ENCODE measurements at regions not wholly inside any gene's neighbourhood (a gene's known extent, or its start where the extent isn't known, plus 50 kb on each side); places are given as distances from the start of the nearest gene placed in this dataset.

GRCh38 chr5:166401391-166401790 lies 1890.1 kb upstream of the WWC1 start:
- no peak overlapping the region for H3K4me3 ChIP-seq (ENCODE audit: low read length)
- TF ChIP-seq, protein P1, sequence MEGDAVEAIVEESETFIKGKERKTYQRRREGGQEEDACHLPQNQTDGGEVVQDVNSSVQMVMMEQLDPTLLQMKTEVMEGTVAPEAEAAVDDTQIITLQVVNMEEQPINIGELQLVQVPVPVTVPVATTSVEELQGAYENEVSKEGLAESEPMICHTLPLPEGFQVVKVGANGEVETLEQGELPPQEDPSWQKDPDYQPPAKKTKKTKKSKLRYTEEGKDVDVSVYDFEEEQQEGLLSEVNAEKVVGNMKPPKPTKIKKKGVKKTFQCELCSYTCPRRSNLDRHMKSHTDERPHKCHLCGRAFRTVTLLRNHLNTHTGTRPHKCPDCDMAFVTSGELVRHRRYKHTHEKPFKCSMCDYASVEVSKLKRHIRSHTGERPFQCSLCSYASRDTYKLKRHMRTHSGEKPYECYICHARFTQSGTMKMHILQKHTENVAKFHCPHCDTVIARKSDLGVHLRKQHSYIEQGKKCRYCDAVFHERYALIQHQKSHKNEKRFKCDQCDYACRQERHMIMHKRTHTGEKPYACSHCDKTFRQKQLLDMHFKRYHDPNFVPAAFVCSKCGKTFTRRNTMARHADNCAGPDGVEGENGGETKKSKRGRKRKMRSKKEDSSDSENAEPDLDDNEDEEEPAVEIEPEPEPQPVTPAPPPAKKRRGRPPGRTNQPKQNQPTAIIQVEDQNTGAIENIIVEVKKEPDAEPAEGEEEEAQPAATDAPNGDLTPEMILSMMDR (IDR thresholded peaks at IDR 0.05; ENCODE audit: insufficient read depth, low read depth, low read length, missing control alignments) = no peak
- no peak for DNase-seq (ENCODE audit: low read depth)

DNA sequence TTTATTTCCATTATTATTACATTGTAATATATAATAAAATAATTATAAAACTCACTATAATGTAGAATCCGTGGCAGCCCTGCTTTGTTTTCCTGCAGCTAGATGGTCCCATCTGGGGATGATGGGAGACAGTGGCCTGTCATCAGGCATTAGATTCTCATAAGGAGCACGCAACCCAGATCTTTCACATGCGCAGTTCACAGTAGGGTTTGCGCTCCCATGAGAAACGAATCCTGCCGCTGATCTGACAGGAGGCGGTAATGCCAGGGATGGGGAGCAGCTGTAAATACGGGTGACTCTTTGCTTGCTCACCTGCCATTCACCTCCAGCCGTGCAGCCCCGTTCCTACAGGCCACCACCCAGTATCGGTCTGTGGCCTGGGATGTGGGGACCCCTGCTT lies 1879.3 kb upstream of the WWC1 start:
- H3K4me3 ChIP-seq (ENCODE audit: low read length) = no peak overlapping the region
- TF ChIP-seq, protein P1 (IDR thresholded peaks at IDR 0.05; ENCODE audit: insufficient read depth, low read depth, low read length, missing control alignments) = no peak
- DNase-seq (ENCODE audit: low read depth) = no peak

GRCh38 chr5:166427211-166427610 lies 1864.2 kb upstream of the WWC1 start:
- TF ChIP-seq, protein P1 (IDR thresholded peaks at IDR 0.05; ENCODE audit: insufficient read depth, low read depth, low read length, missing control alignments) = no peak
- no peak for DNase-seq (ENCODE audit: low read depth)
- H3K4me3 ChIP-seq (ENCODE audit: low read length) = no peak overlapping the region

DNA sequence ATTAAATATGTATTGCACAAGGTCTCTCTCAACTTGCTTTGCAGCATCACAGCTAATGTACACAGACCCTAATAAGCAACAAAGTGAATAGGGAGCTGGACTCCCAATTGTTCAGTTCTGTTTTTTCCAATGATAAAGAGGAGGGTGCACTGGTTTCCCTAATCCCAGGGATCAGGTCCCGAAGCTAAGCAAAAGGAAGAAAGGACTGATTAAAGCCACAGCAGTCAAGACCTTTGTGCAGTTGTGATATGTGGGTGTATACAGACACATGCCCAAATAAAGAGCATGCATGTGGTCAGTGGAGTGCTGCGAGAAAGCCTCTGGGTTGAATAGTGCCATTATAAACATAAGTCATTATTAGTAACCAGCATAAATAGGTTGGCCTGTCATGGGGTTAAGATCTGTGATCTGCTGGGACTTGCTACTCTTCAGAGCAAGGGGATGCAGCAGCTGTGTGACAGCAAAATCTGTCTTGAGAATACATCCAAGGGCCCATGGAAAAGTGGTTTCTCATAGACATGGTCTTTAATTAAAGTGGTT lies 1863.1 kb upstream of the WWC1 start:
- TF ChIP-seq, protein P1 (IDR thresholded peaks at IDR 0.05; ENCODE audit: insufficient read depth, low read depth, low read length, missing control alignments) = no peak
- no peak for DNase-seq (ENCODE audit: low read depth)
- H3K4me3 ChIP-seq (ENCODE audit: low read length) = no peak overlapping the region

GRCh38 chr5:166430491-166431319 lies 1860.7 kb upstream of the WWC1 start:
- H3K4me3 ChIP-seq (ENCODE audit: low read length) = no peak overlapping the region
- DNase-seq (ENCODE audit: low read depth) = no peak
- TF ChIP-seq, protein P1 (IDR thresholded peaks at IDR 0.05; ENCODE audit: insufficient read depth, low read depth, low read length, missing control alignments) = no peak

GRCh38 chr5:166431456-166431855 lies 1860.0 kb upstream of the WWC1 start:
- TF ChIP-seq, protein P1 (IDR thresholded peaks at IDR 0.05; ENCODE audit: insufficient read depth, low read depth, low read length, missing control alignments) = no peak
- no peak for DNase-seq (ENCODE audit: low read depth)
- no peak overlapping the region for H3K4me3 ChIP-seq (ENCODE audit: low read length)
